GM04504 (cell line): ENCODE measurements at regions not wholly inside any gene's neighbourhood (a gene's known extent, or its start where the extent isn't known, plus 50 kb on each side); places are given as distances from the start of the nearest gene placed in this dataset.
A peak's percentile ranks its signal among the peaks of the same experiment; 100 is the strongest.

Experiments
- DNase-seq: peaks from one replicate; pipeline ENCODE4 v3.0.0-alpha.2; 2012; ENCODE audit warnings: low read depth

DNA sequence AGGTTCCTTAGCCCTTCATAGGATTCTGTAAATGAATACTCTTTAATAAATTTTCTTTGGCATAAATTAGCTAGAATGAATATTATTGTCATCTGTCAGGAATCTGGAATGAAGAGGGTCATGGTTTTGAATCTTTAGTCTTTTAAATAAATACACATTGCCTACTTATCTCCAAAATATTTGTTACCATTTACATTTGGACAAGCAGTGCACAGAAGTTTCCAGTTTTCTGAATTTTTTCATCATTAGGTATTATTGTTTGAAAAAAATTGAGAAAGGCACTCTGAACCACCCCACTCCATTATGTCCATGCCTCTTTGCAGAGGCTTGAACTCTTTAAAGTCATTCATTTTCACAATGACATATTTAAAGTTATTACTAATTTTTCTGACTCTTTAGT, 549.0 kb upstream of the LUZP2 start:
- DNase-seq, result no peak

DNA sequence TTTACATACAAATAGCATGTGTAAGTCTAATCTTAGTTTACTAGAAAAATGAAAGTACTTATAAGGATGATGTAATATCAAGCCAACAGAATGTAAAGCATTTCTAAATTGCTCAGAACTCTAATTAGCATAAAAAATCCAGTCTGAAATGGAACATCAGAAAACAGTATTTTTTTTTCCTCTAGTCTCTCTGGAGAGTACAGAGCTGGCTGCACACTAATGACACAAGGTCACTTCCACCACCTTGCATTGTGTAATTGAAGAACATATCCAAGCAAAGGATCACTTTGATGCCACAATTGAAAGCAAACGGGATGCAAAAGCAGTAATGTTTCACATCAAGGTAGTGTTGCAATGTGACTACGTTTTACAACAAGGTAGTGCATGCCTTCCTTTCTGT, 548.0 kb upstream of the LUZP2 start:
- no peak for DNase-seq

DNA sequence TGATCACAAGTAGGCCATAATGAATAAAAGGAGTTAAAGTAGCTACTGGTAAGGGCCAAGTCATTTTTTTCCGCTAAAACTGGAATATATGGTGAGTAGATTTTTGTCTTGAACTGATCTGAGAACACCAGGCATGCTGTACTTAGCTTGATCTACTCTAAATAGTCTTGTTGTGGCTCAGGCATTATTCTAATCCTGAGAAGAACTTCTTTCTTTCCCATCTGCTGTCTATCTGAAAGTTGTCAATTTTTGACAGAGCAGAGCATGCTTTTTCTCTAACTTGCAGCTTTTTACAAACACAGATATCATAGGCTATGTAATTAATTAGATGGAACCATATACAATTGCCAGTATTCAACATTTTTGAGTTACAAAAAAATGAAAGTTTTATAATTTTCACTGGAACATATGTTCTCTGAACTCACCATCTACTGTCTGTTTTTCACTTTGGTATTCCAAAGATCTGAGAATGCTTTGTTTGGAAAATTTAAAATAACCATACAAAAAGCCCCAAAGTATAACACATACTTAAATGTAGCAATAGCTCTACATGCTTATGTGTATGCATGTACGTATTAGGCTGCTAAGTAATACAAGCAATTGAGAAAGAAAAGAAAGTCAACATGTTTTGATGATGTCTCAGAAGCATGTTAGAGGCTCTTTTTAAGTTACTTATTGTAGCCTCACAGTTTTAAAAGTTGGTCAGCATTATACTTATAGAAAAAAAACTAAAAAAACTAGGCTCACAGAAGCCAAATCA, 542.7 kb upstream of the LUZP2 start:
- no peak for DNase-seq

DNA sequence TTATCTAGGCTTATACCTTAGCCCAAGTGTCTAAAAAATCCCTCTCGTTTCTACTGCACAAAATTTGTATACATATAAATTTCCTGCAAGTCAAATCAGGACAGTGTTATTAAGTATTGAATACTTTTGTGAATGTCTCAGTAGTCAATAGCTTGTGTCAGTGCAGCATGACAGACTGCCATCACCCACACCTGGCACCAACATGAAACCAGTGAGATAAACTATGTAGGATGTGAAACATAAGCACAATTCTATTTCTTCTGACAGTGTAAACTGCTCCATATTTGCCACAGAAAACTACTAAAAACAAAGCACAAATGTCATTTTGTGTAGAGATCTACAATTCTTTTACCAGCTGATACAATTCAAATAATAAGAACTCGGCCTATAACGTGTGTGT, 542.1 kb upstream of the LUZP2 start:
- no peak for DNase-seq

DNA sequence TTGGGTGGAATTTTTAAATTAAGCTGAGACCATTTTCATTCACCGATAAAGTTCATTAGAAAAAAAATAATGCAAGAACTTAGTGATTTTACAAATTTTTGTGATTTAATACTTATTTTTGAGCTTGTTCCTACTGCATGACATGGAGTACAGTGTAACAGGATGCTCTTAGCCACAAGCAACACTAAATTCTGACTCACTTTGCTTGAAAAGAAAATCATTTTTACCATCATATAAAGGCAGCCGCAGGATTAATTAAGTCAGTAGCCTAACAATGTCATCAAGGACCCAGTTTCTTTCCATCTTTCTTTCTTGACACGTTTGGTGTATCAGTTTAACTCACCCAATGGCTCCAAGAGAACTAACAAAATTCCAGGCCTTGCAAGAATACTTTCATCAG, 540.3 kb upstream of the LUZP2 start:
- no peak for DNase-seq

DNA sequence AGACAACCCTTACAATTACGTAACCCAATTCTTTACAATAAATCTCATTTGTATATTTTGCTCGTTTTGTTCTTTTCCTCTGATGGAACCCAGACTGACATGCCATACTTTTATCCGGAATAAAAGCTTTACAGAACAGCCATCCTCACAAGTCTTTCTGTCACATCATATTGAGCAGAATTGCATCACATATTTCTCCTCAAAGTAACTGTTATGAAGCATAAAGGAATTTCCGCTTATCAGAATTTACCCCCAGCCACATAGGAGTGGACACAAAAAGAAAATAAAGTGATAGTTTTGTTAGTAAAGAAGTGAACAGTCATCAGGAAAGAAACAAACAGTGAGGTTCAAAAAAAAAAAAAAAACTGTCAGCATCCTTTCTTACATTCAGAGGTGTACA, 539.5 kb upstream of the LUZP2 start:
- no peak for DNase-seq

DNA sequence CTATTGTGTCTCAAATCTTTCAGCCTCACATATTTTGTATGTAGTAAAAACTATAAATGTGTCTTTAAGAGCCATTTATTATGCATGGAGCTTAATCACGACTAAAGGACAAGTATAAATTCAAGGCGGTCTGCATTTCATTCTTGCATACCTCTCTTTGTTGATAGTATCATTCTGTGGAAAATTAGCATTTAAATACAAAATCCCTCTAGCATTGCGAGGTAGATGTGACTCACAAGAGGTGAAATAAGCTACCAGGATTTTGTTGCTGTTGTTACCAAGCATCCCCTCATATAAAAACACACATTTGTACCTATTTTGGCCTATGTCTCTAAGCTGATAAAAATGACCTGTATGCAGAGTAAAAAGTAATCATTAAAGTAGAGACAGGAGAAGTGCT, 537.4 kb upstream of the LUZP2 start:
- no peak for DNase-seq

DNA sequence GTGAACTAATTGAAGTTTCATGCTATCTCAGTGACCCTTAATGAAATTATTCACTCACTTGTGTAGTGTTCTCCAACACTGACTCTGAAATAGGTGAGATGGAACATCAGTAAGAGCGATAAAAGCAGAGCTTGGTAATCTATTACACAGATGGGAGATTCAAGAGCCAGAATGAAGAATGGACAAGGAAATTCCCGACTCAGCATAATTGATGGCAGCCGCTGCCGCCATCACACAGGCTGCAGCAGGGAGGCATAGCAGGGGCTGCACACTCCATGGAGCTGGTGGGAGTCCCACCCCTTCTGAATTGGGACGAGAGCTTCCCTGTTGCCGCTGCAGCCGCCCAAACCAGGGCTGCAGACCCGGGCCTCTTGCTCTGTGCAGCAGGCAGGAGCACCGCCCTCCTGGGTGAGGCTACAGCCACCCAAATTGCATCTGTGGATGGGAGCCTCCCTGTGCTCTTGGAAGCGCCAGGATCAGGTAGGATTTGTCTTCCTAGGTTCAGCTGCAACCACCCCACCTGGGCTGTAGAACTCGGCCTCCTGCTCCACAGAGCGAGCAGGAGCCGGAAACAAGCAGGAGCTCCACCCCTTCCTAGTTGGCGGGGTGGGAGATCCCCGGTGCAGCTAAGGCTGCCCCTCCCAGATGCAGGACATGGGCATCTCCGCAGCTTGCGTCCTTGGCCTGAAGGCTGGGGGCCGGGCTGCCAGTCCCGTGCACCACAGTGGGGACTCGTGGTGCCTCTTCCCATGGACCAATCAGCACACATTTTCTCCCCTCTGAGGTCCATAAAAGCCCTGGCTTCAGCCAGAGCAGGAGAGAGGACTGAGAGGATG, 535.1 kb upstream of the LUZP2 start:
- DNase-seq, result no peak

DNA sequence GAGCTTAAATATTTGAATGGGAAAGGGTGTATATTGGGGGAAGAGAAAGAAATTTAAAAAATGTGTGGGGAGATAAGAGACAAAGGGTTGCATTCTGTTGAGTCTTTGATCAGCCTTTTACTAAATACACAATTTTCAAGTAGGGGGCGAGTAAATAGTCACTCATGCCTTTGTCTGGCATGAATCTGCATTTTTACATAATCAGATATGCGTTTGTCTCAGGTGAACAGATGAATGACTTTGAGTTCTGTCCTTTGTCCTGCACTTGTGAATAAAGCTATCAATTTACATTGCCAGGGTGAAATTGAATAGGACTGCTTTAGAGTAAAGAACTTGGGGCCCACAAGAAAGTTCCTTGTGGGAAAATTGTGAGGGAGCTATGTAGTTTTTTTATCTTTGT, 523.6 kb upstream of the LUZP2 start:
- DNase-seq, result no peak

DNA sequence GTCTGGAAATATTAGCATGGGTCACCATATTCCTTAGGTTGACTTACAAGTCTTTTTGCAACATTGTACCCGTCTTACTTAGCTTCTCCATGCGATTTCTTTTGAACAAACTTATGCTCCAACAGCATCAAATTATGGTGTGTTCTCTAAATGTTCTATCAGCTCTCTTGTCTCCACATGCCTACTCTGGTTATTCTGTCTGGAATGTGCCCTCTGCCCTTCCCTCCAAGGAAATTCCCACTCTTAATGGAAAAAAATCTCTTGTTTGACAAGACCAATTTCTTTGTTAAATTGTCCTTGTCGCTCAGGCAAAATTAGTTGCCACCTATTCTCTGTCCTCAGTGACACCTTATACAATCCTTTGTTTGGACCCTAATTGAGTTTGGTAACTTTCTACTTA, 522.8 kb upstream of the LUZP2 start:
- no peak for DNase-seq

DNA sequence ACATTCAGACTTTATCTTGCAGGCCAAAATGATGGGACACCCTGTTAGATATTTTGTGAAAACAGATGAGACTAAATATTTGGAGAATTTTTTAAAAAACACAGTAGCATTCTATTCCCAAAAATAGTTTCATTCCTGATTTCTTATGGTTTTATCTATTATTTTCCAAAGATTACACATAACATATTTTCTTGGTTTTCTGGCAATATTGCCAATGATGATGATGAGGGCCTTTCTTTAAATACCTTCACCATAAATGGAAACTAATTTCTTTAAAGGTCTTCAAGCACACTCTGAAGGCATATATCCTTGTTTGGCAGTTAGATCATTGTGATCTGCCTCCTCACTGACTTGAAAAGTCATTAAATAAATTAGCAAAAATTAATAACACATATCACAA, 522.3 kb upstream of the LUZP2 start:
- no peak for DNase-seq

DNA sequence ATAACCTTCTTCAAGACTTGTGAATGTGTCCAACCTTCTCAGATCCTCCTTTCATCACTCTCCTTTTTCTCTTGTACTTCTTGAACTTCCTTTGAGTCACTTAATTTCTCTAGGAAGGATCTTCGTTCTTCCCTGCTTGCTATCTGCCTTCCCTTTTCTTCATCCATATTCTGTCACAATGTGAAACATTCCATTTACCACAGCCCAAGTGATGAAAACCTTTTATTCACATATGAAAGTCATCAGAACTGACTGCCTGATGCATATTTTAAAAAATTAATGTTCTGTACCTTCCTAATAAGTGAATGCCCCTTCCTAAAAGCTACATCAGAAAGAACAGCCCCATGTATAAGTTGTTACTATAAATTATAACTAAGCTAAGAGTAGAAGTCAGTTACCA, 520.4 kb upstream of the LUZP2 start:
- DNase-seq, result peak; percentile 27

DNA sequence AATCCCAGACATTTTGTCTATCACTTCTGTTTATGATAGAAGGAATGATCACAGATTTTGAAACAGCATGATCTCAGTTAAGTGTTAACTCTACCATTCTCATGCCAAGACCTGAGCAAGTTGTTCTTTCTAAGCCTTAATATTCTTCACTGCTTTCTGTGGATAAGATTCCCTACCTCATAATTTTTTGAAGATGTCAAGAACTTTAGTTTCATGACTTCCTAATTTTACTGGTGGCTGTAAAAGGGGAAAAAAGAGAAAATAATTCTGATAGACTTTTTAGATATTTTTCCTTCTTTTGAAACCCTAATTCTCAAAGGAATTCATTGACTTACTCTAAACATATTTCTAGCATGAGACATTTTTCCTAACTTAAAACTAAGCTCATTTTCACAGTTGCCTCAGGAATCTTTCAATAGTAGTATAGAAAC, 520.0 kb upstream of the LUZP2 start:
- DNase-seq, result peak; percentile 26

DNA sequence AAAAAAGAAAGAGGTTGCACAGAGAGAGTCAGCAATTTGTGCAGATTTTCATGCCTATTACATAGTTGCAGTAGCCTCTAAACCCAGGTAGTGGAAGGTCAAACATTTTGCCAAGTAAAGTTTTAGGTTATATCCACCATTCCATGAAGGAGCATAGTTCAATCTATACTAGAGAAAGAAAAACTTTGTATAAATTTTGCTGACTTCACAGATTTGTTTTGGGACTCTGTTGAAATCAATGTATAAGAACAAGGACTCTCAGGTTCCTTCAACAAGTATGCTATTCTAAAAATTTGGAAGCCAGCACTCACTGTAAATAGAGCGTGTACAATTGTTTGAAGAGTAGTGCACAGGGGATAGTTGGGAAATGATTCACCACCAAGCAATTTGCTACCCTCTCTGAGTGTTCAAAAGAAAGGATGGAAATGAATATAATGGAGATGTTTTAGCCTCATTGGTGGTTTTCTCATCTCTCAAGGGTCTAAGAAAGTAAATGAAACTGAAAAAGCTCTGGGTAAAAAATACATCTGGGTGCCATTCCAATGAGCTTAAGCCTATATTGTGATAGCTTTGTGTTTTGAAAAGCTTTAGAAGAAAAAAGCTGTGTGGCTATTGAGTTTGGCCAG, 508.4 kb upstream of the LUZP2 start:
- DNase-seq, result no peak

DNA sequence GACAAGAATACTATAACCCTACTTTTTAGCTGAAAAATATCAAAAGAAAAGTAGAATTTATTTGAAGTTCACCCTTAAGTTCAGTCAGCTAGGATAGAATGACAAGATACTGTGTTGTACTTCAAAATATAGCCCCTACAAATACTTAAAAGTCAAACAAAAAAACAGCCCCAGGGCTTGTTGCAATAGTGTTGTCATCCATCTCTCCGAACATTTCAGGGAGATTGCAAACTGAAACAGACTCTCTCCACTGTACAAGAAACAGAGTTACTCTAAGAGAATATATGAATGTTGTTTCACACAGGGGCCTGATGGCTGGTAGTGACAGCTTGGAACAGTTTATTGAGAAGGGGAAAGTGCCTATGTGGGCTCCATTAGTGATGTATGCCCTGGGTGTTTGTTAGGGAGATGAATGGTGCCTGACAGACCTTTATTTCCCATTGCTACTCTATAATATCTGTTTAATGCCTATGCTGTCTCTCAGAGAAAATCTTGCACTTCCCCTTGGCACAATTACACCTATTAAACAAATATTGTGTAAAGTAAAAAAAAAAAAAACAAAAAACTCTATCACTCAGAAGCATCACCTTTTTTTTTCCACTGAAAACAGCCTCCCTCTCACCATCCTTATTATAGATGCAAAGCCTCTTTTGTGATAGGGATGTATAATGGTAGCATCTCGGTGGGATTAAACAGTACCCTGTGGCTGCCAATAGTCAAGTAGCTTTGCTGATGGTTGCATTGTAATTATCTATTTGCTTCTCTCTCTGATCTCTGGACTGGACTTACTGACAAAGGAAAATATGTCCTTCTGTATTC, 506.3 kb upstream of the LUZP2 start:
- no peak for DNase-seq

DNA sequence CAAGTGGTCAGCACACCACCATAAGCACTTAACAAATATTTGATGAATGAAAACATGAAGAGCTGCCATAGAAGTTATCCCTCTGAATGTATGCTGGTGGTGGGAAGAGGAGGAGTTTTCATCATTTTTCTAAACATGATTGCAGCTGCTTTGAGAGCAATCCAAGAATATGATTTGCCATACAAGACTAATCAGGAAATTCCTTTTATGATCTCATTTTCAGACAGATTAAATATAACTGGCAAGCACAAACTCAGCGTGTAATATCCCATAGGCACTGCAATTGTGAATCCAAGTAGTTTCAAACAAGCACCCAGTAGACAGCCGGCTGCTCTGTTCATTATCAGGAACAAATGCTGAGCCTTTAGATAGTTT, 505.7 kb upstream of the LUZP2 start:
- peak; percentile 54 for DNase-seq

DNA sequence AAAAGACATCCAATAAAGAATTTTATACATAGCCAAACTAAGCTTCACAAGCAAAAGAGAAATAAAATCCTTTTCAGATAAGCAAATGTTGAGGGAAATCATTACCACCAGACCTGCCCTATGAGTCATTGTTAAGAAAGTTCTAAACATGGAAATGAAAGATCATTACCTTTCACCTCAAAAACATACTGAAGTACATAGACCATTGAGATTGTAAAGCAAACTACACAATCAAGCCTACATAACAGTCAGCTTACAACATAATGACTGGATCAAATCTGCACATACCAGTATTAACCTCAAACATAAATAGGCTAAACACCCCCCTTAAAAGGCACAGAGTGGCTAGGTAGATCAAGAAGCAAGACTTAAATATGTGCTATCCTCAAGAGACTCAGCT, 501.0 kb upstream of the LUZP2 start:
- DNase-seq, result no peak

DNA sequence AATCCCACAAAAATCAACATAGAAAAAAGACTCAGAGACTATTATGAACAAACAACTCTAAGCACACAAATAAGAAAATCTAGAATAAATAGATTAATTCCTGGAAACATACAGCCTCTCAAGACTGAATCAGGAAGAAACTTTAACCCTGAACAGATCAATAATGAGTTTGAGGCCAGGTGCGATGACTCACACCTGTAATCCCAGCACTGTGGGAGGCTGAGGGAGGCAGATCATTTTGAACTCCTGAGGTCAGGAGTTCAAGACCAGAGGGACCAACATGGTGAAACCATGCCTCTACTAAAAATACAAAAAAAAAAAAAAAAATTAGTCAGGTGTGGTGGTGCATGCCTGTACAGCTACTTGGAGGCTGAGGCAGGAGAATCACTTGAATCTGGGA, 499.5 kb upstream of the LUZP2 start:
- DNase-seq, result no peak

DNA sequence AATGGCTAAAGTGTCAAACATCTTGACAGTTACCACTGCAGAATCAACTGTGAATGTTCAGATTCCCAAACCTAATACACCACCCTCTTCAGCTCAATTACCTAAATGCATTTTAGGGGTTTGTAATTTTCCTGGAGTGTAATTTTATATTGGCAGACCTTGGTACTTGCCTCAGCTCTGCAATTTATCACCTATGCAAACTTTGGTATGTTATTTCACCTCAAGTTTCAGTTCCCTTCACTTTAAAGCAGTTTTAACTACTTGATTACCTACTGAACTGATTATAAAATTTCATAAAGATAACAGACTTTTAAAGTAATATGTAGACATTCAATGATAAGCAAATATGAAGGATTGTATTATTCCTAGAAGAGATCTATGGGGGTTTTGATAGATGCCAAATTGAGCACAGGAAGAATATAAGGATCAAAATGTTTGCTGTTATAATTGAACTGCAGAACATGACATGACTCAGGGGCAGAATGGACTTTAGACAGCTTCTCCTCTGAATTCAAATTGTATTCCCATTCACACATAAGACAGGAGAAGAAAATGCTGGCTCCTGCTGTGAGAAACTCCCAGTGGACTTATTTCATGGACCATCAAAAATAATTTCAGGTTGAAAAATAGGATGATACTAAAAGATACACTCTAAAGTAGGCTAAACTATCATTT, 491.5 kb upstream of the LUZP2 start:
- no peak for DNase-seq

DNA sequence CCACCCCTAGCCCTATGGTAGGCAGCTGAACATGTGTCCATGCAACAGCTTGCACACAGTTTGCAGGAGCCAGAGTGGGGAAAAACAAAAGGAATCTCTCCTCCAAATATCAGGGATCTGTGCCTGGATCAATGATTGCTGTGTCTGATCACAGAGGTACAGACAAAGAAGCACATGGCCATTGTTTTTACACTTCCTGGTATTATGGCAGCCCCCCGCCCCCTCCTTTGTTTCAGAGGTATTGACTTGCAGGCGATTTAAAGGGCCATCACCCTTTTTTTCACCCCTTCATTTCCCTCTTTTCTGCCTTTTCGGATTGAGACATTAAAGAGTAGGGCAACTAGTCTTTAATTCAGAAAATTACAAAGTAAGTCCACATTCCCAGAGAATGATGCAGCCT, 453.0 kb upstream of the LUZP2 start:
- no peak for DNase-seq

DNA sequence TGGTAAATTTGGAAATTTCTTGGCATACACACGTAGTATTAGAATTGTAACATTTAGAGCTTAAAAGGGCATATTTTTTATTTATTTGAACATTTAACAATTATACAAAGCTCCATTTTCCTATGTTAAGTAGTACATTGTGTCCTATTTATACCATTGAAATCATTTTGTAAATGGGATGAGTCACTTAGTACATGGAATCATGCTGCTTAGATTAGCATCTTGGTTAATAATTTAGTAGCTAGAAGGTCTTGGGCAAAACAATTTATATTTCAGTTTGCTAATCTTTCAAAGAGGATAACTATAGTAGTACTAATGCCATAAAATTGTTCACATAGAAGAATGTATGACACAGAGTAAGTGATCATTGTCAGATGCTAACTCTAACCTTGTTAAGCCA, 450.1 kb upstream of the LUZP2 start:
- DNase-seq, result no peak

DNA sequence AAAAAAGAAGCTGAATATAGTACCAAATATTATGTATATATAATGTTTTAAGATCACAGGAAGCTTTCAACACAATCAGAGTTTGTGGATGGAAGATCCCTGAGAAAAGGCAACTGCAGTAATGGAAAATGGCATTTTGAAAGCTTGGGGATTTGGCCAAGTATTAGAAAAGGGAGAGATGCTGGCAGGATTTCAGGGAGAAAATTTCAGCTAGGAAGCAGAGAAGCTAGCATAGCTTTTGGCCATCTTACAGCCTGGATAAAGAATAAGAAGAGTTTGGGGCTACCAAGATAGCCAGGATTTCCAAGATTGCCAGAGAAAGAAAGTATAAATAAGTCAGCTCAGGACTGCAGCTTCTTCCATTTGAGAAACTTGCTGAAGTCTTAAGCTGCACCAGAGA, 440.8 kb upstream of the LUZP2 start:
- DNase-seq, result no peak
